Ishikawa (cell line): ENCODE measurements at regions not wholly inside any gene's neighbourhood (a gene's known extent, or its start where the extent isn't known, plus 50 kb on each side); places are given as distances from the start of the nearest gene placed in this dataset.

ENCODE experiments used
- CEBPB ChIP-seq: IDR thresholded peaks from 2 replicates; pipeline ENCODE4 v1.6.1; 2012
- CREB1 ChIP-seq: IDR thresholded peaks from 2 replicates; pipeline ENCODE4 v1.6.1; 2012; ENCODE audit warnings: low read depth
- EGR1 ChIP-seq: IDR thresholded peaks from 2 replicates; pipeline ENCODE4 v1.6.1; 2012
- EP300 ChIP-seq: IDR thresholded peaks from 2 replicates; pipeline ENCODE4 v1.6.1; 2012; ENCODE audit warnings: borderline replicate concordance
- FOXM1 ChIP-seq: IDR thresholded peaks from 2 replicates; pipeline ENCODE4 v1.6.1; 2012; ENCODE audit warnings: low read depth, borderline replicate concordance
- NFIC ChIP-seq: IDR thresholded peaks from 2 replicates; pipeline ENCODE4 v1.6.1; 2012
- RAD21 ChIP-seq: IDR thresholded peaks from 2 replicates; pipeline ENCODE4 v1.6.1; 2012; ENCODE audit warnings: low read depth
- REST ChIP-seq: IDR thresholded peaks from 2 replicates; pipeline ENCODE4 v1.6.1; 2012; ENCODE audit warnings: low read depth, mild to moderate bottlenecking
- TAF1 ChIP-seq: IDR thresholded peaks from 2 replicates; pipeline ENCODE4 v1.6.1; 2012; ENCODE audit warnings: low read depth, mild to moderate bottlenecking
- TCF12 ChIP-seq: IDR thresholded peaks from 2 replicates; pipeline ENCODE4 v1.6.1; 2012; ENCODE audit warnings: low read depth
- TEAD4 ChIP-seq: IDR thresholded peaks from 2 replicates; pipeline ENCODE4 v1.6.1; 2012
- YY1 ChIP-seq: IDR thresholded peaks from 2 replicates; pipeline ENCODE4 v1.6.1; 2012; ENCODE audit warnings: low read depth
- ZBTB7A ChIP-seq: IDR thresholded peaks from 2 replicates; pipeline ENCODE4 v1.6.1; 2012; ENCODE audit warnings: low read depth
- TF ChIP-seq, protein P1 (sequence below): IDR thresholded peaks from 2 replicates; pipeline ENCODE4 v1.6.1; 2012
- TF ChIP-seq, protein P2 (sequence below): IDR thresholded peaks from 2 replicates; pipeline ENCODE4 v1.6.1; 2012

GRCh38 chr3:80682235-80682634 lies 914.4 kb upstream of the ROBO1 start:
- no peak for TF ChIP-seq ZBTB7A
- TF ChIP-seq, protein P1, sequence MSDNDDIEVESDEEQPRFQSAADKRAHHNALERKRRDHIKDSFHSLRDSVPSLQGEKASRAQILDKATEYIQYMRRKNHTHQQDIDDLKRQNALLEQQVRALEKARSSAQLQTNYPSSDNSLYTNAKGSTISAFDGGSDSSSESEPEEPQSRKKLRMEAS, result no peak
- TF ChIP-seq RAD21, result no peak
- TF ChIP-seq, protein P2, sequence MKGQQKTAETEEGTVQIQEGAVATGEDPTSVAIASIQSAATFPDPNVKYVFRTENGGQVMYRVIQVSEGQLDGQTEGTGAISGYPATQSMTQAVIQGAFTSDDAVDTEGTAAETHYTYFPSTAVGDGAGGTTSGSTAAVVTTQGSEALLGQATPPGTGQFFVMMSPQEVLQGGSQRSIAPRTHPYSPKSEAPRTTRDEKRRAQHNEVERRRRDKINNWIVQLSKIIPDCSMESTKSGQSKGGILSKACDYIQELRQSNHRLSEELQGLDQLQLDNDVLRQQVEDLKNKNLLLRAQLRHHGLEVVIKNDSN, result no peak
- TF ChIP-seq TCF12, result no peak
- no peak for TF ChIP-seq EP300
- TF ChIP-seq TEAD4, result no peak
- TF ChIP-seq CREB1, result no peak
- TF ChIP-seq NFIC, result no peak
- no peak for TF ChIP-seq CEBPB
- no peak for TF ChIP-seq REST
- TF ChIP-seq TAF1, result no peak
- TF ChIP-seq FOXM1, result no peak
- no peak for TF ChIP-seq YY1
- no peak for TF ChIP-seq EGR1

- TF ChIP-seq, protein P2, result no peak
- TF ChIP-seq TEAD4 (no peak), REST (no peak), EP300 (no peak), YY1 (no peak), FOXM1 (no peak), RAD21 (no peak), TCF12 (no peak)
- TF ChIP-seq, protein P1, result no peak
Observed at GRCh38 chr3:80677796-80678195, 910.0 kb upstream of the ROBO1 start.

DNA sequence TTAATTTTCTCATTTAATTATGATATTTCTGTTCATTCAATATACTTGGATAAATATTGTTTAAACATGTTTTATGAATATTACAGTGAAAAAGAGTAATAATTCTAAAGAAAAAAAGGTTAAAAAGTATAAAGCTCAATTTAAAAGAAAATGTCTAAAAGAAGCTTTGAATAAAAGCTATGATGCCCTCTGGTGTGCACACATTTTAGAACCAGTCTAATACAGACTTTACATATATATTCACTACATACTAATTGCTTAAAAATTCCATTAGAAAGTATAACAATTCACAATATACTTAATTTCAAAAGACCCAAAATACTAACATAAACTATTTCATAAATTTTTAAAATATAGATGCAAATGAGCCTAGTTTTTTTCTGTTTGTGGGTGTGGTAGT lies 909.1 kb upstream of the ROBO1 start:
- no peak for TF ChIP-seq NFIC
- no peak for TF ChIP-seq CREB1
- peak; percentile 31; the same call in 1 of the 2 replicates for TF ChIP-seq RAD21
- TF ChIP-seq TEAD4, result no peak
- no peak for TF ChIP-seq CEBPB
- TF ChIP-seq FOXM1, result no peak

DNA sequence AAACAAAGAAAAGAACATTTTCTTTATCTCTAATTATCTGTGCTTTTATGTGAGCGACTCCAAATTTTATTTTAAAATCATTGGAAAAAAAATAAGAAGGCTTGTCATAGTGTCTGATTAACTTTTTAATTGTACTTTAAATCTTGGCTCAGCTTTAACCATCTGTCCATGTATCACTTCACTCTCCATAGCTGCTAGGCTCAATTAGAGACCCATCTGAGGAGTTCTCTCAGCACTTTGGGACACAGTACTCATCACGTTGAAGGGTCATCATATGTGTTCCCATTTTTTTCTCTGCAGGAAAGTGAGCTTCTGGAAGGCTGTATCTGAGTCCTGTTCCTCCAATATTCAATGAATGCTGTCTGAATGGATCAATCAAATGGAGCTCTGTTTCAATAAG lies 908.5 kb upstream of the ROBO1 start:
- TF ChIP-seq, protein P1, result no peak

- TF ChIP-seq EGR1, result no peak
- TF ChIP-seq REST, result no peak
- no peak for TF ChIP-seq EP300
- TF ChIP-seq ZBTB7A, result no peak
- TF ChIP-seq RAD21, result no peak
- no peak for TF ChIP-seq CEBPB
- no peak for TF ChIP-seq FOXM1
- TF ChIP-seq TCF12, result no peak
- no peak for TF ChIP-seq CREB1
- no peak for TF ChIP-seq YY1
- TF ChIP-seq TEAD4, result no peak
- TF ChIP-seq TAF1, result no peak
- TF ChIP-seq, protein P1, result no peak
Observed at GRCh38 chr3:80675790-80676189, 908.0 kb upstream of the ROBO1 start.
